K562 (cell line): ENCODE measurements at regions not wholly inside any gene's neighbourhood (a gene's known extent, or its start where the extent isn't known, plus 50 kb on each side); places are given as distances from the start of the nearest gene placed in this dataset.

Experiments
- ATAC-seq: fragments of 200-7000 bp; cut with Tn5 transposase; 3 replicates; pipeline ENCODE4 v1.9.1; 2020; ENCODE audit warnings: moderate library complexity
- BruUV-seq: library from RNA; stranded (reverse); fragments of 400-500 nt; replicated peaks from 2 replicates; lab custom pipeline; 2021; lab: Mats Ljungman, UMichigan
- CTCF ChIA-PET: fragments of 300-600 bp; formaldehyde crosslinking; extraction: SDS; loops from one replicate; lab custom pipeline; 2021; ENCODE audit warnings: low intra/inter-chr PET ratio; lab: Yijun Ruan, JAX
- POLR2A ChIA-PET: fragments of 300-600, 350-650 bp; sonication (Branson Sonifier 250); formaldehyde crosslinking; extraction: SDS; loops from one replicate; lab custom pipeline; 2021; ENCODE audit warnings: antibody characterized with exemption, inconsistent platforms; lab: Yijun Ruan, JAX
- DNase-seq, 4 experiments: peaks; one replicate each; pipeline versions ENCODE4 v3.0.0 to v3.0.0-alpha.2; 2011 to 2018; ENCODE audit warnings: low spot score in 3 of 4, mixed read lengths in 3 of 4; ENCODE audit errors: extremely low read depth in 1 of 4
- FAIRE-seq: peaks from 2 replicates; lab custom pipeline; 2011; peaks lifted over from hg19 to GRCh38; lab: Jason Lieb, UNC
- H2AFZ ChIP-seq: 2 replicates; pipeline ENCODE4 v1.6.0; 2011; ENCODE audit warnings: low read depth, low read length, control low read depth, inconsistent platforms
- H3K27ac ChIP-seq: fragments of 200-600 bp; 3 replicates; pipeline ENCODE4 v1.8.0; 2011; ENCODE audit warnings: low read depth, mild to moderate bottlenecking, control low read depth, inconsistent platforms, low read length, moderate library complexity, mixed read lengths; ENCODE audit errors: extremely low read depth
- H3K27me3 ChIP-seq, 2 experiments: fragments of 300-600 bp in 1 of 2; 2 replicates in 1 of 2; 3 replicates in 1 of 2; pipeline versions ENCODE4 v1.6.0 to v1.8.0; 2011; ENCODE audit warnings: inconsistent platforms in 2 of 2, low read length in 2 of 2, mild to moderate bottlenecking in 1 of 2, mixed read lengths in 1 of 2, moderate library complexity in 1 of 2; ENCODE audit not compliant: control insufficient read depth in 2 of 2, insufficient read depth in 2 of 2
- H3K36me3 ChIP-seq: fragments of 300-600 bp; 3 replicates; pipeline ENCODE4 v1.8.0; 2011; ENCODE audit warnings: mild to moderate bottlenecking, low read length, inconsistent platforms; ENCODE audit not compliant: control insufficient read depth, insufficient read depth
- H3K4me1 ChIP-seq, 2 experiments: fragments of 200-600 bp in 1 of 2; replicated peaks in 1 of 2; 2 replicates in 1 of 2; 3 replicates in 1 of 2; pipeline versions ENCODE4 v1.5.1 to v1.8.0; 2011; ENCODE audit warnings: inconsistent platforms in 2 of 2, low read length in 2 of 2, mild to moderate bottlenecking in 1 of 2, mixed read lengths in 1 of 2, moderate library complexity in 1 of 2; ENCODE audit not compliant: control insufficient read depth in 2 of 2, insufficient read depth in 2 of 2
- H3K4me2 ChIP-seq: 2 replicates; pipeline ENCODE4 v1.6.1; 2011; ENCODE audit warnings: low read length, control low read depth, inconsistent platforms, mixed read lengths; ENCODE audit not compliant: insufficient read depth
- H3K4me3 ChIP-seq: fragments of 200-600 bp; sonication (generic), shearing (Covaris generic); 2 replicates; pipeline ENCODE4 v1.5.1; 2016; ENCODE audit warnings: control low read depth, inconsistent platforms
- H3K79me2 ChIP-seq: fragments of 200-600 bp; 3 replicates; pipeline ENCODE4 v1.8.0; 2011; ENCODE audit warnings: low read length, inconsistent platforms; ENCODE audit not compliant: control insufficient read depth, insufficient read depth
- H3K9ac ChIP-seq, 2 experiments: 2 replicates each; pipeline versions ENCODE4 v1.6.0 to v1.6.1; 2011; ENCODE audit warnings: low read depth in 2 of 2, low read length in 2 of 2, control low read depth in 1 of 2, inconsistent platforms in 1 of 2, mild to moderate bottlenecking in 1 of 2, mixed read lengths in 1 of 2; ENCODE audit not compliant: insufficient read depth in 1 of 2
- H3K9me1 ChIP-seq: one replicate; pipeline ENCODE4 v1.6.0; 2011; ENCODE audit warnings: inconsistent platforms, mild to moderate bottlenecking, low read length, moderate library complexity; ENCODE audit not compliant: control insufficient read depth, insufficient read depth
- H3K9me3 ChIP-seq: replicated peaks from 2 replicates; pipeline ENCODE4 v1.5.1; 2011; ENCODE audit warnings: low read depth, low read length, inconsistent platforms; ENCODE audit not compliant: control insufficient read depth, insufficient read depth
- H4K20me1 ChIP-seq: replicated peaks from 2 replicates; pipeline ENCODE4 v1.6.1; 2011; ENCODE audit warnings: low read length, inconsistent platforms, mixed read lengths; ENCODE audit not compliant: control insufficient read depth, insufficient read depth
- BDP1 ChIP-seq: IDR thresholded peaks from 3 replicates; pipeline ENCODE4 v1.6.1; 2011; ENCODE audit not compliant: insufficient read length, insufficient read depth
- MTF1 ChIP-seq: fragments of 250-450 bp; sonication (Bioruptor Pico); IDR thresholded peaks from 2 replicates; pipeline ENCODE4 v1.9.0; 2021; ENCODE audit warnings: moderate library complexity, mild to moderate bottlenecking, inconsistent platforms, borderline replicate concordance
- NCOA4 ChIP-seq: fragments of 450-650 bp; IDR thresholded peaks from 2 replicates; pipeline ENCODE4 v1.6.1; 2018; ENCODE audit warnings: mild to moderate bottlenecking; ENCODE audit not compliant: partially characterized antibody
- RBBP5 ChIP-seq: fragments of 200-600 bp; sonication (generic); IDR thresholded peaks from 2 replicates; pipeline ENCODE4 v1.6.1; 2012; ENCODE audit warnings: borderline replicate concordance, mild to moderate bottlenecking, low read length, control low read depth, inconsistent platforms; ENCODE audit not compliant: insufficient read depth, poor library complexity, severe bottlenecking
- TBL1XR1 ChIP-seq, 2 experiments: IDR thresholded peaks; 2 replicates each; pipeline ENCODE4 v1.6.1; 2012; ENCODE audit warnings: improper control_type of control experiment in 2 of 2, low read length in 2 of 2, mild to moderate bottlenecking in 1 of 2
- ZNF121 ChIP-seq: sonication (generic); formaldehyde crosslinking; conservative IDR thresholded peaks from 2 replicates; pipeline ENCODE4 v1.8.0; 2022; ENCODE audit warnings: missing genetic modification reagents
- ZNF398 ChIP-seq: fragments of 250-450 bp; sonication (Bioruptor Pico); IDR thresholded peaks from 2 replicates; pipeline ENCODE4 v1.8.0; 2021; ENCODE audit warnings: moderate library complexity, mild to moderate bottlenecking, inconsistent platforms
- WGBS: fragments of 100-300 bp; shearing (Covaris generic); methylation state at CpG from one replicate; pipeline ENCODE4 v1.1.6; 2016; ENCODE audit warnings: low coverage, mixed read lengths; ENCODE audit not compliant: insufficient coverage; ENCODE audit errors: missing lambda C conversion rate; 5-methylcytosine and 5-hydroxymethylcytosine counted together
- in situ Hi-C: fragments of 300-500 bp; cut with MboI; formaldehyde crosslinking; loops from 4 replicates; pipeline ENCODE4 v1.15.0; 2018; ENCODE audit warnings: inconsistent platforms, mixed read lengths
- intact Hi-C: fragments of 100-400 bp; cut with micrococcal nuclease; formaldehyde crosslinking; loops from 2 replicates; pipeline ENCODE4 v1.14.2; 2022

GRCh38 chr4:189185810-189186432, 754.8 kb upstream of the FRG1 start:
- H3K4me3 ChIP-seq, result no peak overlapping the region
- no peaks in the 10 kb centered on the region for H3K27me3 ChIP-seq
- TF ChIP-seq MTF1 (CRISPR knock-in tag), result no peak
- no peak for TF ChIP-seq RBBP5
- TF ChIP-seq ZNF121 (CRISPR knock-in tag), result no peak
- TF ChIP-seq, all 486 proteins: peak for 0
- intact Hi-C loops, result no loop called here
- Histone ChIP-seq H3K9me3 (no peaks in the 10 kb centered on the region; the same call in 1 of the 2 replicates), H3K9ac (no peak overlapping the region), H3K4me2 (no peak overlapping the region), H3K27ac (no peak overlapping the region), H3K4me1 (no peaks in the 10 kb centered on the region), H3K36me3 (no peaks in the 10 kb centered on the region), H4K20me1 (no peaks in the 10 kb centered on the region), H3K9me1 (no peaks in the 10 kb centered on the region), H3K79me2 (no peaks in the 10 kb centered on the region), H2AFZ (no peak overlapping the region)
- ChIA-PET CTCF (no interaction called here), POLR2A (no interaction called here)
- no peak for DNase-seq
- BruUV-seq, result no TSS peak
- WGBS, result 2% methylated on average over 6 of the region's 7 CpGs
- in situ Hi-C loops, result no loop called here
- no peak for ATAC-seq
- no peak for FAIRE-seq

GRCh38 chr4:189187531-189188052, 753.1 kb upstream of the FRG1 start:
- Histone ChIP-seq H3K9me1 (no peaks in the 10 kb centered on the region), H3K9me3 (no peaks in the 10 kb centered on the region), H3K79me2 (no peaks in the 10 kb centered on the region), H4K20me1 (no peaks in the 10 kb centered on the region), H2AFZ (no peak overlapping the region), H3K4me1 (no peaks in the 10 kb centered on the region), H3K36me3 (no peaks in the 10 kb centered on the region), H3K4me2 (no peak overlapping the region), H3K27me3 (no peaks in the 10 kb centered on the region), H3K9ac (no peak overlapping the region), H3K27ac (no peak overlapping the region), H3K4me3 (no peak overlapping the region)
- DNase-seq (no peak), ATAC-seq (no peak), FAIRE-seq (no peak)
- intact Hi-C loops, result no loop called here
- no peak for TF ChIP-seq ZNF398
- TF ChIP-seq NCOA4, result no peak
- no peak for TF ChIP-seq BDP1
- no peak for TF ChIP-seq TBL1XR1 (IDR thresholded peaks at IDR 0.05; ENCODE audit: low read length in 2 of 2)
- in situ Hi-C loops, result no loop called here
- ChIA-PET POLR2A (no interaction called here), CTCF (no interaction called here)
- no TSS peak for BruUV-seq
- WGBS, result 0% methylated on average over 2 of the region's 2 CpGs
